GM21825 (cell line): ENCODE measurements at regions not wholly inside any gene's neighbourhood (a gene's known extent, or its start where the extent isn't known, plus 50 kb on each side); places are given as distances from the start of the nearest gene placed in this dataset.

Source experiments
- ATAC-seq: cut with Tn5 transposase; IDR thresholded peaks from one replicate; pipeline ENCODE4 v1.9.1; 2021; ENCODE audit warnings: mild to moderate bottlenecking, moderate library complexity; ENCODE audit not compliant: unreplicated experiment

GRCh38 chr6:82720992-82721391, 344.6 kb downstream of the UBE3D start:
- no peak for ATAC-seq

GRCh38 chr6:82735790-82736189, 329.9 kb downstream of the UBE3D start:
- ATAC-seq: no peak

GRCh38 chr6:82737965-82738364, 327.7 kb downstream of the UBE3D start:
- no peak for ATAC-seq

- ATAC-seq: no peak
These were observed 326.9 kb downstream of the UBE3D start for GRCh38 chr6:82738773-82739172.

- no peak for ATAC-seq
These were observed 326.3 kb downstream of the UBE3D start for GRCh38 chr6:82739303-82739702.

- no peak for ATAC-seq
These were observed 325.6 kb downstream of the UBE3D start for GRCh38 chr6:82740072-82740471.

- ATAC-seq: no peak
These were observed 324.2 kb downstream of the UBE3D start for GRCh38 chr6:82741325-82741995.

- no peak for ATAC-seq
These were observed 323.6 kb downstream of the UBE3D start for GRCh38 chr6:82741996-82742385.

- no peak for ATAC-seq
These were observed 321.2 kb downstream of the UBE3D start for GRCh38 chr6:82744286-82745015.

- ATAC-seq: no peak
These were observed 315.1 kb downstream of the UBE3D start for GRCh38 chr6:82750556-82750955.

GRCh38 chr6:82751718-82752117, 313.9 kb downstream of the UBE3D start:
- no peak for ATAC-seq

- no peak for ATAC-seq
These were observed 303.8 kb downstream of the UBE3D start for GRCh38 chr6:82761674-82762345.

- ATAC-seq: no peak
These were observed 299.2 kb downstream of the UBE3D start for GRCh38 chr6:82766476-82766875.

GRCh38 chr6:82767037-82767436, 298.6 kb downstream of the UBE3D start:
- ATAC-seq: no peak

GRCh38 chr6:82767447-82767846, 298.2 kb downstream of the UBE3D start:
- ATAC-seq: no peak

GRCh38 chr6:82772851-82773717, 292.6 kb downstream of the UBE3D start:
- ATAC-seq: no peak

- ATAC-seq: no peak
These were observed 290.3 kb downstream of the UBE3D start for GRCh38 chr6:82775361-82775760.

- no peak for ATAC-seq
These were observed 289.7 kb downstream of the UBE3D start for GRCh38 chr6:82775981-82776380.

GRCh38 chr6:82779041-82779440, 286.6 kb downstream of the UBE3D start:
- ATAC-seq: no peak

GRCh38 chr6:82780334-82780733, 285.3 kb downstream of the UBE3D start:
- no peak for ATAC-seq

GRCh38 chr6:82781620-82782204, 283.9 kb downstream of the UBE3D start:
- no peak for ATAC-seq
